HUES64 (cell line): ENCODE measurements at regions not wholly inside any gene's neighbourhood (a gene's known extent, or its start where the extent isn't known, plus 50 kb on each side); places are given as distances from the start of the nearest gene placed in this dataset.

Experiments used
- H3K27ac ChIP-seq: 2 replicates; pipeline ENCODE4 v1.7.0; 2013; ENCODE audit warnings: low read depth, low read length, inconsistent platforms
- H3K27me3 ChIP-seq: 2 replicates; pipeline ENCODE4 v1.6.1; 2013; ENCODE audit warnings: mild to moderate bottlenecking, low read length; ENCODE audit not compliant: insufficient read depth
- H3K36me3 ChIP-seq: 2 replicates; pipeline ENCODE4 v1.6.1; 2013; ENCODE audit warnings: mild to moderate bottlenecking, low read length; ENCODE audit not compliant: insufficient read depth
- H3K4me1 ChIP-seq: 2 replicates; pipeline ENCODE4 v1.6.1; 2013; ENCODE audit warnings: mild to moderate bottlenecking, low read length, moderate library complexity; ENCODE audit not compliant: insufficient read depth
- H3K4me3 ChIP-seq: 2 replicates; pipeline ENCODE4 v1.5.1; 2013; ENCODE audit warnings: mild to moderate bottlenecking, low read length, moderate library complexity
- H3K9ac ChIP-seq: 2 replicates; pipeline ENCODE4 v1.6.1; 2013; ENCODE audit warnings: mild to moderate bottlenecking, low read depth, low read length
- H3K9me3 ChIP-seq: 2 replicates; pipeline ENCODE4 v1.6.1; 2013; ENCODE audit warnings: low read depth, low read length; ENCODE audit not compliant: insufficient read depth
- WGBS: fragments of 150-250, 120-280 bp; methylation state at CpG from one replicate; pipeline ENCODE4 v1.1.7; 2013; ENCODE audit warnings: missing lambda C conversion rate; 5-methylcytosine and 5-hydroxymethylcytosine counted together

GRCh38 chr22:27183474-27183873 is 526.1 kb downstream of the MIAT start:
- 88% methylated on average over 6 of the region's 6 CpGs for WGBS
- H3K27ac ChIP-seq: no peak overlapping the region
- no peaks in the 10 kb centered on the region for H3K36me3 ChIP-seq
- no peaks in the 10 kb centered on the region for H3K27me3 ChIP-seq
- no peaks in the 10 kb centered on the region for H3K9me3 ChIP-seq
- no peak overlapping the region for H3K4me3 ChIP-seq
- H3K4me1 ChIP-seq: peaks cover 11% of the 10 kb centered on the region
- H3K9ac ChIP-seq: no peak overlapping the region

- H3K36me3 ChIP-seq: no peaks in the 10 kb centered on the region
- no peaks in the 10 kb centered on the region for H3K9me3 ChIP-seq
- H3K27ac ChIP-seq: no peak overlapping the region
- WGBS: 100% methylated on average over 1 of the region's 3 CpGs
- no peak overlapping the region for H3K4me3 ChIP-seq
- no peak overlapping the region for H3K9ac ChIP-seq
- peaks cover 11% of the 10 kb centered on the region for H3K4me1 ChIP-seq
- H3K27me3 ChIP-seq: no peaks in the 10 kb centered on the region
These were observed 527.8 kb downstream of the MIAT start for GRCh38 chr22:27185099-27185709.

GRCh38 chr22:27185760-27186302 is 528.4 kb downstream of the MIAT start:
- Histone ChIP-seq H3K4me3 (no peak overlapping the region), H3K27me3 (no peaks in the 10 kb centered on the region), H3K36me3 (no peaks in the 10 kb centered on the region), H3K9ac (no peak overlapping the region), H3K4me1 (peaks cover 11% of the 10 kb centered on the region), H3K27ac (no peak overlapping the region), H3K9me3 (peaks cover under 1% of the 10 kb centered on the region; the same call in 1 of the 2 replicates)
- 93% methylated on average over 12 of the region's 12 CpGs for WGBS

- no peak overlapping the region for H3K4me3 ChIP-seq
- no peaks in the 10 kb centered on the region for H3K27me3 ChIP-seq
- peaks cover 11% of the 10 kb centered on the region for H3K4me1 ChIP-seq
- no peak overlapping the region for H3K27ac ChIP-seq
- WGBS: 80% methylated on average over 7 of the region's 7 CpGs
- no peak overlapping the region for H3K9ac ChIP-seq
- H3K9me3 ChIP-seq: peaks cover 9% of the 10 kb centered on the region
- H3K36me3 ChIP-seq: no peaks in the 10 kb centered on the region
These were observed 529.3 kb downstream of the MIAT start for GRCh38 chr22:27186643-27187042.

- H3K9ac ChIP-seq: no peak overlapping the region
- WGBS: 92% methylated on average over 15 of the region's 17 CpGs
- peaks cover 1% of the 10 kb centered on the region; the same call in 1 of the 2 replicates for H3K4me1 ChIP-seq
- peaks cover 11% of the 10 kb centered on the region for H3K9me3 ChIP-seq
- no peak overlapping the region for H3K4me3 ChIP-seq
- no peaks in the 10 kb centered on the region for H3K27me3 ChIP-seq
- H3K36me3 ChIP-seq: no peaks in the 10 kb centered on the region
- no peak overlapping the region for H3K27ac ChIP-seq
These were observed 534.9 kb downstream of the MIAT start for GRCh38 chr22:27192135-27192829.

- no peaks in the 10 kb centered on the region for H3K36me3 ChIP-seq
- WGBS: 91% methylated on average over 6 of the region's 6 CpGs
- no peaks in the 10 kb centered on the region for H3K4me1 ChIP-seq
- peaks cover 13% of the 10 kb centered on the region for H3K9me3 ChIP-seq
- no peak overlapping the region for H3K27ac ChIP-seq
- H3K9ac ChIP-seq: no peak overlapping the region
- H3K4me3 ChIP-seq: no peak overlapping the region
- no peaks in the 10 kb centered on the region for H3K27me3 ChIP-seq
These were observed 535.8 kb downstream of the MIAT start for GRCh38 chr22:27193215-27193614.

GRCh38 chr22:27193636-27194035 is 536.2 kb downstream of the MIAT start:
- Histone ChIP-seq H3K9ac (no peak overlapping the region), H3K9me3 (peaks cover 13% of the 10 kb centered on the region), H3K36me3 (no peaks in the 10 kb centered on the region), H3K4me1 (no peaks in the 10 kb centered on the region), H3K27ac (no peak overlapping the region), H3K27me3 (no peaks in the 10 kb centered on the region), H3K4me3 (no peak overlapping the region)
- 91% methylated on average over 2 of the region's 2 CpGs for WGBS

- H3K27me3 ChIP-seq: no peaks in the 10 kb centered on the region
- no peaks in the 10 kb centered on the region for H3K36me3 ChIP-seq
- 93% methylated on average over 4 of the region's 4 CpGs for WGBS
- no peak overlapping the region for H3K27ac ChIP-seq
- no peak overlapping the region for H3K4me3 ChIP-seq
- H3K4me1 ChIP-seq: no peaks in the 10 kb centered on the region
- H3K9me3 ChIP-seq: peaks cover 13% of the 10 kb centered on the region
- H3K9ac ChIP-seq: no peak overlapping the region
These were observed 536.8 kb downstream of the MIAT start for GRCh38 chr22:27194096-27194748.

GRCh38 chr22:27195094-27195493 is 537.7 kb downstream of the MIAT start:
- Histone ChIP-seq H3K27ac (no peak overlapping the region), H3K9me3 (peaks cover 13% of the 10 kb centered on the region), H3K36me3 (no peaks in the 10 kb centered on the region), H3K27me3 (no peaks in the 10 kb centered on the region), H3K4me3 (no peak overlapping the region), H3K4me1 (no peaks in the 10 kb centered on the region), H3K9ac (no peak overlapping the region)
- 95% methylated on average over 20 of the region's 20 CpGs for WGBS

GRCh38 chr22:27195494-27195893 is 538.1 kb downstream of the MIAT start:
- H3K27ac ChIP-seq: no peak overlapping the region
- no peaks in the 10 kb centered on the region for H3K36me3 ChIP-seq
- H3K9ac ChIP-seq: no peak overlapping the region
- no peaks in the 10 kb centered on the region for H3K27me3 ChIP-seq
- H3K4me3 ChIP-seq: no peak overlapping the region
- no peaks in the 10 kb centered on the region for H3K4me1 ChIP-seq
- H3K9me3 ChIP-seq: peaks cover 13% of the 10 kb centered on the region
- WGBS: 94% methylated on average over 5 of the region's 5 CpGs

- Histone ChIP-seq H3K9ac (no peak overlapping the region), H3K4me1 (peaks cover 6% of the 10 kb centered on the region), H3K27me3 (no peaks in the 10 kb centered on the region), H3K4me3 (no peak overlapping the region), H3K27ac (no peak overlapping the region), H3K9me3 (peaks cover 5% of the 10 kb centered on the region), H3K36me3 (no peaks in the 10 kb centered on the region)
- 86% methylated on average over 4 of the region's 4 CpGs for WGBS
These were observed 539.2 kb downstream of the MIAT start for GRCh38 chr22:27196606-27197005.
